Lung microvascular endothelial cell (primary cell): ENCODE measurements at regions not wholly inside any gene's neighbourhood (a gene's known extent, or its start where the extent isn't known, plus 50 kb on each side); places are given as distances from the start of the nearest gene placed in this dataset.

Experiments used
- DNase-seq, 2 donors: peaks; one replicate each; pipeline versions ENCODE4 v3.0.0 to v3.0.0-alpha.2; 2010; ENCODE audit warnings: low read depth in 2 of 2

DNA sequence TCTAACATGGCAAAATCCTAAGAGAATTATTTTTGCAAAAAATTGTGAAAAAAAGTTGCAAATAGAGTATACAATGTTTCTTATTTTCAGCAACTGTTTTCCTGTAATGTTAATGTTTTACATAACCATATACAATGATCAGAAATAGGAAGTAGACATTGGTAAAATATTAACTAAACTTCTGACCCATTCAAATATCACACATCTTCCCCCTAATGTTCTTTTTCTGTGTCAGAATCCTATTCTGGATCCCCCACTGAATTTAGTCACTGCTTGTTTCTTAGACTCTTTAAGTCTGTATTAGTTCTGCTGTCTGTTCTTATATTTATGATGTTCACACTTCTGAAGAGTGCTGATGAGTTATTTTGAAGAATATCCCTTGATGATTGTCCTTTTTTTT, 62.0 kb downstream of the HFE start:
- DNase-seq = no peak

DNA sequence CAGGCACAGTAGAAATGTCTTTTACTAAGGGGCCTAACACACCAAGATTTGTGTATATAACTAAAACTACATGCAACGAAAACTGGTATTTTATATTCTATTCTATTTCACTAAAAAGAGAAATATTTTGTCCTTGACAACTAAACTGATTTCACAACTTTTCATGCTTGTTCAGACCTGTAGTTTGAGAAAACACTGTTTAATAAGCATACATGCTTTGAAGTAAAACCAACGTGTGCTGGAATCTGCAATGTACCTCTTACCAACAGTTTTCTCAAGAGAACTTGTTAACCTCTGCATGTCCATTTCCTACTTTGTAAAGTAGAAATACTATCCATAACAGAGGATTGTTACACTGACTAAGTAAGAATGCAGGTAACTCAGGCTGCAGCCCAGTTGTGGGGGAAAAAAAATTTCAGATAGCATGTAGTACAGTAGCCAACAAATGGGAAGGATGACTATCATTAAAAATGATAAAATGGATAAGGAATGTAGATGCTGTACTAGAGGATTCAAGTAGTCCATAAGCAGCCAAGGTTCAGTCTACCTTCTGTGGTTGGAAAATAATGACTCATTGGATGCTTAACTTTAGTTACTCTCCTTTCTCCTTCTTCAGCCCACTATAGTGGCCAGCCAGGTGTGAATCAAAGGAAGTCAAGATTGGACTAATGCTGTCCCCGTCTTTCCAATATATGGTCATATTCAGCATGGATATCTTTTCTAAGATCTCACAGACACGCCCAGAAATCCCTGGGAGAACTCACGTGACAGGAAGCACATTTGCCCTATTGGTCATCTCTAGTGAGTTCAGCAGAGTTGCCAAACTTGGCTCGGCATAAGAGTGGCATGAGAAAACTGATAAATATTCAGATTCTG, 65.2 kb downstream of the HFE start:
- DNase-seq = no peak

DNA sequence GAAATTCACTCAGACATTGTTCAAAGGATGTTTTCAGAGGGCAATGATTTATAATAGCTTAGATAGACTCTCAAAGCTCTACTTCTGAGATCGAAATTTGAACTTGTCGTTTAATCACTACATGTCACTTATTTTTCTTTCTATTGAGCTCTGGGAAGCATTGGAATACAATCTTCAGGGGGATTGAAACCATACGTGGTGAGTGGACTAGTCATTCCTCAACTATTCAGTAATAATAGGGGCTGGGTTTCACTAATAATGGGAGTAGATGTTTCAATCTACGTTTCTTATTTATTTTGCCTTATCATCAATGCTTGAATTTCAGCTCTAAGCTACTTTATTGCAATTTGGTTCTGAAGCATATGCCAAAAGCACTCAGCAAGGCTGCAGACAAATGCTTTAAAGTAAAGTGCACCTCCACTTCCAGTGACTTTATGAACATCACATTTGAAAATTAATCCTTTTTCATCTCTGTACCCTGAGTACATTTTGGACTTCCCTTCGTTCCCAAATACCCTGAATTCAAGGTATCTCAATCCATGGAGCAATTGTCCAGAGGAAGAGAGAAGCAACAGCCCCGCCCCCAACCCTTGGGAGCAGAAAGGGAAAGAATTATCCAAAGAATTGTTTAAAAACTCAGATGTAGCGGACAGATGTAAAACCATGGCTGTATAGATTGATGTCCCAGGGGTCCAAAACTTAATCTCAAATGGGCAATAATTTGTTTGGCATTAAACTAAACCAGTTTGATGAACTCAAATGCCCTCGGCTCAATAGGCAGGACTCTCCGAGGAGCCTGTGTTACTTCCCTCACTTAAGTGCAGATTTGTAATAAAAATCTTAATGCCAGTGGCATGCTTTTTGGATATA, 68.1 kb downstream of the HFE start:
- peak in 1 of 2 donors; percentile 6 for DNase-seq

DNA sequence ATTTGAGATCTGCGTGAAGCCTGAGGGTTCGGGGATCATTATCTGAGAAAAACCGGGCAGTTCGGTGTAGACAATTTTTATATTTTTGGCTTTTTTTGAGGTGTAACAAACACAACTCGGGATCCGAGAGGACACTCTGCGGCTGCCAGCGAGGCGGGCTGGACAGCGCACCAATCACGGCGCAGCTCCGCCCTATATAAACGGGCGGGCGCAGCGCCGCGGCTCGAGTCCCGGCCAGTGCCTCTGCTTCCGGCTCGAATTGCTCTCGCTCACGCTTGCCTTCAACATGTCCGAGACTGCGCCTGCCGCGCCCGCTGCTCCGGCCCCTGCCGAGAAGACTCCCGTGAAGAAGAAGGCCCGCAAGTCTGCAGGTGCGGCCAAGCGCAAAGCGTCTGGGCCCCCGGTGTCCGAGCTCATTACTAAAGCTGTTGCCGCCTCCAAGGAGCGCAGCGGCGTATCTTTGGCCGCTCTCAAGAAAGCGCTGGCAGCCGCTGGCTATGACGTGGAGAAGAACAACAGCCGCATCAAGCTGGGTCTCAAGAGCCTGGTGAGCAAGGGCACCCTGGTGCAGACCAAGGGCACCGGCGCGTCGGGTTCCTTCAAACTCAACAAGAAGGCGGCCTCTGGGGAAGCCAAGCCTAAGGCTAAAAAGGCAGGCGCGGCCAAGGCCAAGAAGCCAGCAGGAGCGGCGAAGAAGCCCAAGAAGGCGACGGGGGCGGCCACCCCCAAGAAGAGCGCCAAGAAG, 69.0 kb downstream of the HFE start:
- peak; percentile 90 to 93 for DNase-seq

DNA sequence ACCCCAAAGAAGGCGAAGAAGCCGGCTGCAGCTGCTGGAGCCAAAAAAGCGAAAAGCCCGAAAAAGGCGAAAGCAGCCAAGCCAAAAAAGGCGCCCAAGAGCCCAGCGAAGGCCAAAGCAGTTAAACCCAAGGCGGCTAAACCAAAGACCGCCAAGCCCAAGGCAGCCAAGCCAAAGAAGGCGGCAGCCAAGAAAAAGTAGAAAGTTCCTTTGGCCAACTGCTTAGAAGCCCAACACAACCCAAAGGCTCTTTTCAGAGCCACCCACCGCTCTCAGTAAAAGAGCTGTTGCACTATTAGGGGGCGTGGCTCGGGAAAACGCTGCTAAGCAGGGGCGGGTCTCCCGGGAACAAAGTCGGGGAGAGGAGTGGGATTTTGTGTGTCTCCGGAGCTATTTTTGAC, 69.6 kb downstream of the HFE start:
- DNase-seq = peak; percentile 45 to 69

DNA sequence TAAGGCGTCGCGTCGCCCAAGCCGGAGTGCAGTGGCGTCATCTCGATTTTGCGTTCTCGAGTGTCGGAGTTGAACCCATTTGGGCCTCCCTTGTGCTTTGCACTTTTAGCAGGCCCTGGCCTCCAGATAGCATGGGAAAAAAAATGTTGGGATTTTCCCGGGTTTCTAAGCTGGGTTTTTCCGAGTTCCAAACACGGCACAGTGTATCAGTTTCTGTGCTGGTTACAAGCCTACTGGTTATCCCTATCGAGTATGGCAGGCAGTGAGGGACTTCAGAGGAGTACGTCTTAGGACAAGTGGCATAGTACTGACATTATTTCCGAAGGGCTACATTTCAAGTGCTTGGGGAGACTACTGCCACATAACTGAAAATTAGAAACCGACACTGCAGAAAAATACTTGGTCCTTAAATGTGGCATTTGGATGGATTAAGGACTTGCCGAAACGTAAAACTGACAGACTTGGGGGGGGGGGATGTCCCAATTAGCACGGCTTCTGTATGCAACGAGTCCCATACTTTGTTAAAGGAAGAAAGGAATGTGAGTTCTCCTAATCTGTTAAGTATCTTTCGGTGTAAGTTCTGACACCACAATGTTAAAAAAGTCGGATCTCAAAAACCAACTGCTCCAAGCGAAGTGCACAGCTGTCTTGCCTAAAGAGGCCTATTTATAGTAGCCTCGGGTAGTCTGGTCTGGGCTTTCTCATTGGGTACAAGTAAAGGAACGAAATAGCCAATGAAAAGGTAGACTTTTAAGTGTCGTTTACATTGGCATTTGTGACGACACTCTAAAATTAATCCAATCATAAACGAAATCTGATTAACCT, 70.2 kb downstream of the HFE start:
- DNase-seq = peak; percentile 97

DNA sequence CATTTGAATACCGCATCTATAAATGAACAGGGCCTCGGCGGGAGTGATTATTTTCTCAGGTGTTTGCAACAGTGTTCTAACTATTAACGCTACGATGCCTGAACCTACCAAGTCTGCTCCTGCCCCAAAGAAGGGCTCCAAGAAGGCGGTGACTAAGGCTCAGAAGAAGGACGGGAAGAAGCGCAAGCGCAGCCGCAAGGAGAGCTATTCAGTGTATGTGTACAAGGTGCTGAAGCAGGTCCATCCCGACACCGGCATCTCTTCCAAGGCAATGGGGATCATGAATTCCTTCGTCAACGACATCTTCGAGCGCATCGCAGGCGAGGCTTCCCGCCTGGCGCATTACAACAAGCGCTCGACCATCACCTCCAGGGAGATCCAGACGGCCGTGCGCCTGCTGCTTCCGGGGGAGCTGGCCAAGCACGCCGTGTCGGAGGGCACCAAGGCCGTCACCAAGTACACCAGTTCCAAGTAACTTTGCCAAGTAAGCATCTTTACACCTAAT, 70.9 kb downstream of the HFE start:
- DNase-seq = no peak

DNA sequence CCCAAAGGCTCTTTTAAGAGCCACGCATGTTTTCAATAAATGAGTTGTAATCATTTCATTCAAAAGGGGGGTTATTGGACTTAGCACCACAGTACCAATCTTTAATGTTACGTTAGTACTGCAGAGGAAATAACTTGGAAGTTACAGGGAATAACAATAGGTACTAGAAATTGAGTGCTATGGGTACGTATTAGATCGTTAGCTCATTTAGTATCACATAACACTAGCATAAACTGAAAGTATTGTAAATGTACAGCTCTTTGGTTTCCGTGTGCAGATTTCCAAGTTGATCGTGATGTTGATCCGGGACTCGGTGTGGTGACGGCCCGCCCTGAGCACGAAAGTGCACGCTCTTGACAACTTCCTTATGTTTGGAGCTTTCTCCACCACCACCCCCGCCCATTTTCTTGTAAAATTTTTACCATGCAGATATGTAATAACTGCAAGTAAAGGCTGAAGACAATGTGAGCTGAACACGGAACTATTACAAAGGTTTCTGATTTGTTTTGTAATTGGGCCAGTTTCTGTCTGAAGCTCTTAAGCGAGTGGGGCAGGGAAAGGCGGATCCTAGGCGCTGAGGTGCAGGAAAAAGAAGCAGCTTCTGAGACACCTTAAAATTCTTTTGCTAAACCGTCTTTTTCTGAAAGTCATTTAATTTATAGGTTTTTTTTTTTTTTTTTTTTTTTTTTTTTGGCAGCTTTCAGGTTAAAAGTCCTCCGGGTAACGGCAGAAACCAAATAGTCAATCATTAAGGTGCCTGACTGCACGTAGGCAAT, 71.5 kb downstream of the HFE start:
- DNase-seq = peak; percentile 47 to 63

DNA sequence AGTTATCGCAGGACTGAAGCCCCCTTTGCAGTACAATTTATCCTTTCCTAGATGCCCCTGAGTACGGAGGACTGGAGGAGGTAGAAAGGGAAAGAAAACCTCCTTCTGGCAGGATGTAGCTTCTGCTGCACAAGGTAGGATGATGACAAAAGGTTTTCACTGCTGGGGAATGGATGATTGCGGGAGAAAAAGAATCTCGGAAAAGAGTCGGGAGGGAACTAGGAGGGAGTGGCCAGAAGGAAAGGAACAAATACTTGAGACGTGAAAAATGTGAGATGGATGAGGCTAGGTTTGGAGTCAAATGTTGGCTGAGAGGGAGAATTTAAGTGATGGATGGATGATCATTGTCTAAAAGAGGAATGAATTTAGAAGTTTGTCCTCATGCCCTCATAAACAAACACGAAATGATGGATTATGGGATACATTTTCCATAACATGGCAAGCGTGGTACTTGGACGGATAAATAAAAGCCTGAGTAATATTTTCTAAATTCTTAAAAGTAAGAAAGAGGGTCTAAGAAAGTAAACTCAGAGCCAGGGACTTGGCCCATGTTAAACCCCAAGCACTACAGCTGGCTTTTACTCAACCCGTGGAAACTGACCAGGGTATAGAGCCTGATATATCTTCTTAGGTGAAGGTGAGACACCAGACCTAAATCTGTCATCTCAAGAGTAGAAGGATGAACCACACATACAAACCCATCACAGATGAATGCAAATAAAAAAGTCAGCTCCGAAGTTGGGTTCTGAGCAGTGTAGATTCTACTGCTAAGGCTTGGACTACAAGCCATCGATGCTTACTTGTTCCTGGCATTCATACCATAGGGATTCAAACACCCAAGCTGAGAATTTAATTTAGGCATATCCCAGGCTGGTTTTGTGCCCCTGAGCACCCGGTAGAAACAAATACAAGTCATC, 72.4 kb downstream of the HFE start:
- DNase-seq = peak in 1 of 2 donors; percentile 24

DNA sequence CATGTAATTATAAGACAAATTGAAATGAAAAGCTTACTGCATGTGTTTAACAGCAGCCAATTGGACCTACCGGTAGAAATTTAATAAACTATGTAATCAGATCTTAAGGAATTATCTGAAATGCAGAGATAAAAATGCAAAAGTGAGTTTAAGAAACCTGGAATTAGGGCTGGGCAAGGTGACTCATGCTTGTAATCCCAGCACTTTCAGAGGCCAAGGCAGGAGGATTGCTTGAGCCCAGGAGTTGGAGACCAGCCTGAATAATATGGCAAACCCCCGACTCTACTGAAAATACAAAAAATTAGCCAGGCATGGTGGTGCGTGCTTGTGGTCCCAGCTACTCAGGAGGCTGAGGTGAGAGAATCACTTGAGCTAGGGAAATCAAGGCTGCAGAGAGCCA, 74.1 kb downstream of the HFE start:
- no peak for DNase-seq

DNA sequence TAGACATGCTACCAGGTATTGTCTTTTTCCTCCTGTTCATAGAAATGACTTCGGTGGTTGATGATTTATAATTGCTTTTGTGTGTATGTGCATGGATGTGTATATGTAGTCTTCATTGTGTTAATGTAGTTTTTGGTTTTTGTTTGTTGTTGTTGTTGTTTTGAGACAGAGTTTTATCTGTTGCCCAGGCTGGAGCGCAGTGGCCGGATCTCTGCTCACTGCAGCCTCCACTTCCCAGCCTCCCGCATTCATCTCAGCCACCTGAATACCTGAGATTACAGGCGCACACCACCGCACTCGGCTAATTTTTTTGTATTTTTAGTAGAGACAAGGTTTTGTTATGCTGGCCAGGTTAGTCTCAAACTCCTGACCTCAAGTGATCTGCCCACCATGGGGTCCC, 75.2 kb downstream of the HFE start:
- no peak for DNase-seq

DNA sequence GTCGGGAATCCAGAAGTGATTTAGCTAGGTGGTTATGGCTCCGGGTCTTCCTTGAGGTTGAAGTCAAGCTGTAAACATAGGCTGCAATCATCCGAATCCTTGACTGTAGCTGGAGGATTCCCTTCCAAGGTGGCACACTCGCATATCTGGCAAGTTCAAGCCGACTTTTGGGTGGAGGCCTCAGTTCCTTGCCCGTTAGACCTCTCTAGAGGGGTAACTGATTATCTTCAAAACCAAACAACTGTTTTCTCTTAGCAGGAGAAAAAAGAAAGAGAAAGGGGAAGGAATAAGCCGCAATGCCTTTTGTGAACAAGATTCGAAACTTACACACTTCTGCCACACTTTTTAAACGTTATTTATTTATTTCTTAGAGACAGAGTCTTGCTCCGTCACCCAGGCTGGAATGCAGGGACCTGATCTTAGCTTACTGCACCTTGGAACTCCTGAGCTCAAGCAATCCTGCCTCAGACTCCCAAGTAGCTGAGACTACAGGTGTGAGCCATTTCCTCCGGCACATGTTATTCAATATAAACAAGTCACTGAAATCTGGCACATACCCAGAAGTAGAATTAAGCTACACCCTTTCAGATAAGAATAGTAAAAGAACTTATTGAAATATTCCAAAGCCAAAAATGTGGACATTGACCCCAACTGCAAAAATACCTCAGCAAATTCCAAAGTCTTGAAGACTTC, 76.3 kb downstream of the HFE start:
- DNase-seq = no peak

DNA sequence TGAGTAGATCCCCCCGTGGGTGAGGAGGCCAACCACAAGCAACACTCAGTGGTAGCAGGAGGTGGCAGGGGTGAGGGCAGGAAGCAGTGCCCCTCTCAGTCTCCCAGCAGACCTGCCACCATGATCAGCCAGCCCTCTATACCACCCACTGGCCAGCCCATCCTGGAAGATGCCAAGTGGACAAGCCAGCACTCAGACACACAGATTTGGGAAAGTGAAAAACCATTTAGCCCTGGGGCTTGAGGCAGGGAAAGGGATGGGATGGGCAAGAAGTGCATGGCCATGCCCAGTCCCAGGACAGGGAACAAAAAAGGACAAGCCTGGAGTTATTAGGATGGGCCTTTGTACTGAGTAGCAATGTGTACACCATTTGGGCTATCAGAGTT, 76.9 kb downstream of the HFE start:
- DNase-seq = no peak

DNA sequence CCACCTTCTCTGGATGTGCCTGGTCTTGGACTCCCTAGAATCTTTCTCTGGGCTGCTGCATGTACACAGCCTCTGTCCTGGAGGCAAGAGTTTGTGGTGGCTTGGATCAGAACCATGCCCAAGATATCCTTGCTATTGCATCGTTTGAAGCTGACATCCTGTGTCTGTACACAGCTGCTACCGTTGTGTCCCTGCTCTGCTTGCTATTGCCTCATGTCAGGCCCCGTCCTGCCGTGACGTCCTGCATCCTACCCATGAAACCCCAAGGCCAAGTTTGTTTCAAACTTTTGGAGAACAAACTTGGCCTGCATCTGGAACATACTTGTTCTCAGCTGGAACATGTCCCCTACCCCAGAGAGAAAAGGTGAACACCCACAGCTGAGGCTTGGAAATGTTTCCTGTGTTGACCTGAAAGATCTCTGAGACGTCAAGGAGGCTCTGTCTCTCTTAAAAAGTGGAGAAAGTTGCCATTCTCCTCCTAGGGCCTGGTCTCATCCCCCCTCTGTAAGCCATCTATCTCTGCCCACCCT, 78.1 kb downstream of the HFE start:
- no peak for DNase-seq

DNA sequence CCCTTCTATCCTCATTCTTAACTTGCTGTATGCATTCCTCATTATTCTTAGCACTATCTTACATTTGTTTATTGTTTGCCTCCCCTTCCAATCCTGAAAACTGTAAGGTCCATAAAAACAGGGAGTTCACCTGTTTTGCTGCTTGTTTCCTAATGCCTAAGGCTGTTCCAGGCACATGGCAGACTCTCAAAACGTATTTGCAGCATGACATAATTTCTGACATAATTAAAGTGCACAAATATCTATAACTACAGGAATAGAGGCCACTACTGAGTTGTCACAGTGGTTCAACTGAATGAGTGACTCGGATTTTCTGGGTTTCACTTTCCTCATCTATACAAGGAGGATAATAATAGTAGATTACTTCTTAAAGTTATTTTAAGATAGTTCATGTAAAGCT, 83.0 kb downstream of the HFE start:
- DNase-seq = no peak

DNA sequence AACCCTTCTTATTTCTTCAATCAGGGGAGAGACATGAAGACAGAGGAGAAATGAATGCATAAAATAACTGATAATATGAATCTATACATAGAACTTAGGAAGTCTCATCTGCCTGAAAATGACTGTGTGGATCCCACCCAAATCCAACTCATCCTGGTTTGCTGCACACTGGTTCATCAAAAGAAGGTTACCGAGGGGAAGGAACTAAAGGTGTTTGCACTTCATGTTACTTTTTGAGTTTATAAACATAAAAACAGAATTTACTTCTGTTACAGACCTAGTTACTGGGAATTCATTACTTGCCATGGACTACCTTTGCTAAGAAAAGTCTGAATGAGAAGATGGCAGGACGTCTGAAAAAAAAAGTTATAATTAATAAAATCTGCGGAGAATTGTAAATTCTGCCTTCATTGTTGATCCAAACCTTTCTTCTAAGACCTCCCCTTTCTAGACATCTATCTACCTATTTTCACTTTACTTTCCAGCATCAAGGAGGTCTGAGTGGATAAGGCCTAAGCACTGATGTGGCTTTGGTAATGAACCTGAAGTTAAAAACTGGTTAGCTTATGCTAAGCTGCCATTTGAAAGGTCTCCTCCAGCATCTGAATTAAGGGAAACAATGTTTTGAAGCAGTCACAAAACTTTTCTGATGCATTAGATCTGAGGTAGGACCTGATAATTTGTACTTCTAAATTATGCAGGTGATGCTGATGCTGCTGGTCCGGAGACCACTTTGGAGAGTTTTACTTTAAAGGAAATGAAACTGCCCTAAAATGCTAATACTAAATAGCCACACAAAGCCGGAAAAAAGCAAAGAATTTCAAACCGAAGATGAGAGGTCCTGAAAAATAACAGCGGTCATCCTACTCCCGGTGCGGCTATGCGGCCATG, 84.0 kb downstream of the HFE start:
- no peak for DNase-seq

DNA sequence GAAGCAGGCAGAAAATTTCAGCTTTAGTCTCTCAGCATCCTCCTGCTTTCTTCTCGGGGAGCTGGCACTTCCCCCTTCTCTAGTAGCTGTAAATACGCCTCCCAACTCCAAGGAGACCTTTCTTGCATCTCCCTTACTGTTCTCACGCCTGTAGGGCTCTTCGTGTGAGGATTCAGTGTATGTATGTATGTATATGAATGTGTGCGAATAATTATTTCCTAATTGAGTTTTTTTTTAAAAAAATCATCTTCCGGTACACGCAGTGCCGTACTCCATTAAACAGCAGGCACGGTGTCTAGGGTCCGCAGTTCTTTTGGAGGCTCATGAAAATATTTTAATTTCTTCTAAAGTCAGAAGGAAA, 85.4 kb downstream of the HFE start:
- peak; percentile 41 to 61 for DNase-seq
